LHCN-M2 (cell line): ENCODE measurements at regions not wholly inside any gene's neighbourhood (a gene's known extent, or its start where the extent isn't known, plus 50 kb on each side); places are given as distances from the start of the nearest gene placed in this dataset.

Source experiments
- DNase-seq: peaks from one replicate; pipeline ENCODE4 v3.0.0-alpha.2; 2012; ENCODE audit warnings: low read depth

- DNase-seq, result no peak
Observed at GRCh38 chr2:2993172-2993692, 384.4 kb downstream of the EIPR1 start.

DNA sequence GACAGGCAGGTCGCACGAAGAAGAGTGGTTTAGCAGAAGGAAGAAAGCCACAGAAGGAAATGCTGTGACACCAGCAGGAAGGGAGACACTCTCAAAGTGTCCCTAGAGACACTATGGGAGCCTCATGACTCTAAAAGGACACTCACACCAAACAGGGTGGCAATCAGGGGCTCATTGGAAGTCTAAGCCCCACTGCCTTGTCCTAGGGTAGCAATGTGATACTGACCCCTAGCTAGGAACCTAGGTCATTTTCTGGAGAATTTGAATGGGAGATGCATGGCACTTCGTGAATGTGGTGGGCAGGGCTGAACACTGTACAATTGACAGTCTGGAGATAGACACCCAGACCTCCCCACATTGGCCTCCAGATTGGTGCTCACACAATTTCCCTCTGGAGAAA lies 385.0 kb downstream of the EIPR1 start:
- DNase-seq, result no peak

DNA sequence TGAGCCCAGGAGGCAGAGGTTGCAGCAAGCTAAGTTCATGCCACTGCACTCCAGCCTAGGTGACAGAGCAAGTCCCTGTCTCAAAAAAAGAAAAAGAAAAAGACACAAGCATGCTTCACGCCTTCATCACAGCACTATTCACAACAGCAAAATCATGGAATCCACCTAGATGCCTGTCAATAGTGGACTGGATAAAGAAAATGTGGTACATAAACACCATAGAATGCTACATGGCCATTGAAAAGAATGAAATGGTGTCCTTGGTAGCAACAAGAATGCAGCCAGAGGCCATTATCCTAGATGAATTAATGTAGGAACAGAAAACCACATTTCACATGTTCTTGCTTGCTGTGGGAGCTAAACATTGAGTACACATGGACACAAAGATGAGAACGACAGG lies 392.6 kb downstream of the EIPR1 start:
- no peak for DNase-seq

GRCh38 chr2:2981000-2981399 lies 396.6 kb downstream of the EIPR1 start:
- no peak for DNase-seq

GRCh38 chr2:2974982-2975381 lies 402.6 kb downstream of the EIPR1 start:
- no peak for DNase-seq

GRCh38 chr2:2960441-2961133 lies 417.0 kb downstream of the EIPR1 start:
- no peak for DNase-seq

GRCh38 chr2:2950403-2950952 lies 427.1 kb downstream of the EIPR1 start:
- DNase-seq, result no peak

- no peak for DNase-seq
Observed at GRCh38 chr2:2947406-2947805, 430.2 kb downstream of the EIPR1 start.

DNA sequence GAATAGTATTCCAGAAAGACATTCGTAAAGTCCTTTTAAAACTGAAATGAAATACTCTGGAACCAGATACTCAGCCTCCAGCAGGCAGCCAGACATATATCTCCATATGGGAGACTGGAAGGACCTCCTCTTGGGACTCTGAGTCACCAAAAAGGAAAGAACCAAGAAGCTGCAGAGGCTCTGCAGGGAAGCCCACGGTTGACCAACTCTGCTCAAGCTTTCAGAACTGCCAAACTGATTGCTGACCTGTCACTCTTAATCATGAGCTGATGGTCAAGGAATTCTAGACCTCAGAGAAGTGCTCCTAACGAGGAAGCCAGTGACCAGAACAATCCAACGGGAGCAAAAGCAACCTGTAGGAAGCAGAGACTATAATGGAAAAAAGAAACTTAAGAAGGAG lies 434.7 kb downstream of the EIPR1 start:
- DNase-seq, result no peak

DNA sequence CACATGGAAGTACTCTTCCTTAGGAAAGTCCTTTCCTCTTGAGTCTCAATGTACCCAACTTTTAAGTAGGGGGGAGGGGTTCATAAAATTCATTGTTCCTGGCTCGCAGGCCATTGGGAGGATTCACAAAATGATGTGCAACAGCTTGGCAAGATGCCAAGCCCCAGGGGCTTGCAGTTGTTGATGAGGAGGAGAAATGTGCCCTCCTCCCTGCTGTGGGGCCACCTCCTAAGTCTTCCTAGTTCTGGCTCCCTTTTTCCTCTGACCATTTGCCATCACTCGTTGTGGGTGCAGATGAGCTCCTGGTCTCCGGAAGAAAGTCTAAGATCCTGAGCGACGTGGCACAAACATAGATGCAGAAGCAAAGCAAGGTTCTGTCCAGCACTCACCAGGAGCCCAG lies 435.4 kb downstream of the EIPR1 start:
- DNase-seq, result no peak

GRCh38 chr2:2941205-2941604 lies 436.4 kb downstream of the EIPR1 start:
- no peak for DNase-seq

DNA sequence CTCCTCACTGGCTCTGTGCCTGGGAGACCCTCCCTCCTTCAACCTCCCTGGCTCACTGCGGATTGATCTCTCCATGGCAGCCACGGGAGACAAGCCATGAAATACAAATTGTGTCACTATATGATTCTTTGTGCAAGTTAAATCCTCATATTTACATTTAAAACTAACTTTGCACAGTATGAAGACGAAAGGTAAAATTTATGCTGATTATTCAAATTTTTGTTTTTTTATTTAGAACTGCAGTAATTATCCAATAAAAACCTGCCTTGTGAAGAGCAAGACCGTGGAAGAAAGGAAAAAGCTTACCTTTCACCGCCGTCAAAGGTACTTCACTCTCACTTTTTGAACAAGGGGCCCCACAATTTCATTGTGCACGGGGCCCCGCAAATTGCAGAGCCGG lies 436.9 kb downstream of the EIPR1 start:
- no peak for DNase-seq

GRCh38 chr2:2940061-2940460 lies 437.6 kb downstream of the EIPR1 start:
- no peak for DNase-seq

GRCh38 chr2:2939078-2939795 lies 438.4 kb downstream of the EIPR1 start:
- DNase-seq, result no peak

DNA sequence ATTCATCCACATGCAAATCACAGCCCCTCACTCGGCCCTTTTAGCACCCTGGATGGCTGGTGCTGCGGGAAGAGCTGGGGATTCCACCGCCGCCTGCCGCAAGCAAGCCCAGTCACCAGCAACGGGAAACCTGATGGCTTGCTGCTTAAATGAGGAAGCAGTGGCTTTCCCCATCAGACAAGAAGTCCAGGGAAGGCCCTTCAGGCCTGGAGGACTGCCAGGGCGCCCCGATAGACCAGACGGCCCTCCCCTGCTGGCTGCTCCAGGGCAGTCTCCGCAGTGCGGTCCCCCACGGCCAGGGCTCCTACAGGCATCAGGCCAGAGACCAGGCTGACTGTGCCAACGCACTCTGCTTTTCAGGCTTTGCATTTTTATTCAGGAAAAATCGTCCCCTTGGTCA lies 439.1 kb downstream of the EIPR1 start:
- DNase-seq, result no peak

DNA sequence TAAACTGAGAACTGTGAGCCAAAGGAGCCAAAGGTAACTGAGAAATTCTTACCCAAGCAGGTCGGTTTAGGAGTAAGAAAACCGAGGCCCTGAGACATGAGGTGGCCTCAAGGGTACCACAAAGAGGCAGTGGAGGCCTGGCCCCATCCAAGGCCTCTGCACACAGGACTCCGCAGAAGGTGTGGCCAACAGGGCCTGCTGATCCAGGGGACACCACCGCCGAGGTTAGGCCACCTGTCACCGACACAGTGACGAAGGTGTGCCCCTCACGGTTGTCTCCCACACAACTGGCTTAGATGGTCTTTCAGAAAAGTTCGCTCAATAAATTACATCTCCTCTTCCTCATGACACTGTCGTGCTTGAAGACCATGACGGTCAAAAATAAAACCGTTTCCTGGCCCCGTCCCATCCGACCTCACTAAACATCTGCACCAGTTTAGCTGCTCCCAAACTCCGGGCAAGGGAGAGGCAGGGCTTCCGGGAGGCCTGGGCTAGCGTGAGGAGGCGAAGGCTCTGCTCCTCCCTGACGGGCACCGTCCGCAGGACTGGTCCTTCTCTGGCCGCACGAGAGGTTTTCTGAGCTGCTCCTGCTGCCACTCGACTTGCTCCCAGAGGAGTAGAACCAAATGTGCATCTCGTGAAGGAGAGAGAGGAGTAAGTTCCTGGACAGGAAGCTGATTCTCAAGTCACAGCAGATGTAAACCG lies 442.0 kb downstream of the EIPR1 start:
- DNase-seq, result no peak

- no peak for DNase-seq
Observed at GRCh38 chr2:2933426-2933825, 444.2 kb downstream of the EIPR1 start.

- no peak for DNase-seq
Observed at GRCh38 chr2:2932692-2933305, 444.8 kb downstream of the EIPR1 start.

DNA sequence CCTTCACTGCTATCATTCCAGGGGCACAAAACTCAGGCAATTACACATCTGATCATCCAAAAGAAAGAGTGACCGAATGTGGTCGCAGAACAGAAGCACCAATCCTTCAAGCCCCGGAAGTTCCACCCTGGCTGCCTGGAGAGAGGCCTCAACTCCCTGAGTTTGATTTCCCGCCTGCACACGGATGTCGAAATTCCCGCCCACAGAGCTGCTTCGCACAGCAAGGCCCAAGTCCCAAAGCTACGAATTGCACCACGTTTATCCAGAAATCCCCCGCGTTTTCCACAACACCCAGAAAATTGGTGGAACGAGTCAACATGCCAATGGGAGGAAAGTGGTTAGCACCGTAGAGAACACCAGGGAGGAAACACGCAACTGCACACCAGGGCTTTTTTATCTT lies 445.4 kb downstream of the EIPR1 start:
- no peak for DNase-seq

DNA sequence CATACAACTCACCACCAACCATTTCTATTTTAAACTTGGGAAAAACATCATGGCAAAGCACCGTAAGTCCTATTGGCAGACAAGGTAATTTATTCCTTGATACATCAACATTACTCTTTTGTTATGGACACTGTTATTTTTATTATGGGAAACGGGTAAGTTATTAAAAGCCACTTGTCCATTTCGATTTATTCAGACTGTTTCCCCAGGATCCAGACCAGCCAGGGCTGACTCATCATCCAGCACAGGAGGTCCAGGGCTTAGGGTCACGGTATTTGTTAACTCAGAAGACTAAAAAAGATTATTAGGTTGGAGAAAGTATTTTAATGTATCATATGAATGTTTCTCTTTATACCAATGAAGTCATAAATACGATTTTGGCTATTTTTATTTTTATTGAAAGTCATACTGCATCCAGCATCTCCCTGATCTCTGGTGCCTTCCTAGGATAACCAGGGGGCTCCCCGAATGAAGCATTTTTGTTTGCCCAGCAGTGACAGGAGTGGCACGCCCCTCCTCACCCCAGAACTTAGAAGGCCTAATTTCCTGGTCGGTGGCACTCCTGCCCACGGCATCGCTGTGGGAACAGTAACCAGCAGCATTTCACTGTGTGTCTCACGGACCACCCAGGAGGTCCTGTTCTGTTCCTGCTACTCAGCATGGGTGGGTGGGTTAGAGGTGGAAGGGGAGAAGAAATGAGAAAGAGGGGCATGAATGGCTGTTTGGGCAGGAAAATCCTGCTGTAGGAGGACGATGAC lies 446.1 kb downstream of the EIPR1 start:
- no peak for DNase-seq

- DNase-seq, result no peak
Observed at GRCh38 chr2:2930841-2931240, 446.8 kb downstream of the EIPR1 start.
